PC-3 (cell line): ENCODE measurements at regions not wholly inside any gene's neighbourhood (a gene's known extent, or its start where the extent isn't known, plus 50 kb on each side); places are given as distances from the start of the nearest gene placed in this dataset.

ENCODE experiments used
- ATAC-seq: fragments of 200-7000 bp; cut with Tn5 transposase; 2 replicates; pipeline ENCODE4 v1.9.1; 2020; ENCODE audit warnings: mild to moderate bottlenecking, moderate library complexity
- BruUV-seq: library from RNA; stranded (reverse); fragments of 400-500 nt; replicated peaks from 2 replicates; lab custom pipeline; 2021; lab: Mats Ljungman, UMichigan
- CTCF ChIA-PET: fragments of 300-600 bp; sonication (Branson Sonifier 250); formaldehyde crosslinking; loops from one replicate; lab custom pipeline; 2022; ENCODE audit warnings: antibody characterized with exemption; lab: Charles Lee
- POLR2A ChIA-PET: fragments of 300-600 bp; sonication (Branson Sonifier 250); formaldehyde crosslinking; loops from one replicate; lab custom pipeline; 2022; ENCODE audit warnings: antibody characterized with exemption; ENCODE audit not compliant: unreplicated experiment; lab: Charles Lee
- DNase-seq: peaks from one replicate; pipeline ENCODE4 v3.0.0-alpha.2; 2015
- H2AFZ ChIP-seq: fragments of 300-600 bp; sonication (generic); 2 replicates; pipeline ENCODE4 v1.6.0; 2016; ENCODE audit warnings: antibody characterized with exemption, low read length
- H3F3A ChIP-seq: fragments of 300-600 bp; sonication (generic); one replicate; pipeline ENCODE4 v1.6.0; 2017; ENCODE audit warnings: antibody characterized with exemption, low read length, control low read depth, mild to moderate bottlenecking; ENCODE audit not compliant: unreplicated experiment
- H3K27ac ChIP-seq: fragments of 300-600 bp; sonication (generic); 2 replicates; pipeline ENCODE4 v1.5.1; 2016; ENCODE audit warnings: mild to moderate bottlenecking, low read length
- H3K27me3 ChIP-seq: fragments of 300-600 bp; sonication (generic); 2 replicates; pipeline ENCODE4 v1.6.1; 2016; ENCODE audit warnings: low read length, mixed read lengths
- H3K36me3 ChIP-seq: fragments of 300-600 bp; sonication (generic); 2 replicates; pipeline ENCODE4 v1.6.1; 2016; ENCODE audit warnings: low read depth, mixed run types, low read length, mixed read lengths
- H3K4me1 ChIP-seq: fragments of 300-600 bp; sonication (generic); 2 replicates; pipeline ENCODE4 v1.5.1; 2016; ENCODE audit warnings: low read length; ENCODE audit not compliant: insufficient read depth
- H3K4me2 ChIP-seq: fragments of 300-600 bp; sonication (generic); 2 replicates; pipeline ENCODE4 v1.6.0; 2016; ENCODE audit warnings: low read length
- H3K4me3 ChIP-seq: fragments of 300-600 bp; sonication (generic); 2 replicates; pipeline ENCODE4 v1.5.1; 2016; ENCODE audit warnings: mild to moderate bottlenecking, low read length, mixed read lengths
- H3K79me2 ChIP-seq: fragments of 300-600 bp; sonication (generic); 2 replicates; pipeline ENCODE4 v1.6.1; 2017; ENCODE audit warnings: low read length, mixed read lengths
- H3K9ac ChIP-seq: fragments of 300-600 bp; sonication (generic); 2 replicates; pipeline ENCODE4 v1.6.0; 2016; ENCODE audit warnings: mild to moderate bottlenecking, low read length
- H3K9me2 ChIP-seq: fragments of 300-600 bp; sonication (generic); replicated peaks from 2 replicates; pipeline ENCODE4 v1.6.1; 2016; ENCODE audit warnings: mixed run types, low read length, mixed read lengths
- H3K9me3 ChIP-seq: fragments of 300-600 bp; sonication (generic); 2 replicates; pipeline ENCODE4 v1.6.1; 2016; ENCODE audit warnings: low read length, mixed read lengths
- H4K20me1 ChIP-seq: fragments of 300-600 bp; sonication (generic); 2 replicates; pipeline ENCODE4 v1.6.1; 2016; ENCODE audit warnings: low read length, mixed read lengths
- EZH2 ChIP-seq: fragments of 300-600 bp; sonication (generic); IDR thresholded peaks from one replicate; pipeline ENCODE4 v1.6.1; 2017; ENCODE audit warnings: antibody characterized with exemption, mild to moderate bottlenecking, low read length; ENCODE audit not compliant: unreplicated experiment
- EZH2phosphoT487 ChIP-seq: fragments of 300-600 bp; sonication (generic); IDR thresholded peaks from 2 replicates; pipeline ENCODE4 v1.6.1; 2018; ENCODE audit warnings: mild to moderate bottlenecking, antibody characterized with exemption, low read length, borderline replicate concordance
- intact Hi-C: fragments of 100-400 bp; cut with micrococcal nuclease; formaldehyde crosslinking; loops from 2 replicates; pipeline ENCODE4 v1.9.0; 2023
- TF ChIP-seq, protein P1 (sequence below): fragments of 300-600 bp; sonication (generic); conservative IDR thresholded peaks from 2 replicates; pipeline ENCODE4 v1.5.1; 2017; ENCODE audit warnings: antibody characterized with exemption, low read depth, mild to moderate bottlenecking, low read length

DNA sequence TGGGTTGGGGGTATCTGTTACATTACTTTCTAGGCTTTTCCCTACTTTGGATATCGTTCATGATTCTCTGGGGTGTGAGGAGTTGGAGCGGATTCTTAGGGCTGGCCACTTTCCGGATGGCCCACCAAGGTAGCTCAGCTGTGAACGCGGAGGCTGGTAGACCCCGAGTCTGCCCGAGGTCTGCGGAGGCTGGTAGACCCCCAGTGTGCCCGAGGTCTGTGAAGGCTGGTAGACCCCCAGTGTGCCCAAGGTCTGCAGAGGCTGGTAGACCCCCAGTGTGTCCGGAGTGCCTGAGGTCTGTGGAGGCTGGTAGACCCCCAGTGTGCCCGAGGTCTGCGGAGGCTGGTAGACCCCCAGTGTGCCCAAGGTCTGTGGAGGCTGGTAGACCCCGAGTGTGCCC is 99.2 kb upstream of the ZNF469 start:
- no peaks in the 10 kb centered on the region for H3K9me2 ChIP-seq
- no peak overlapping the region for H3K4me2 ChIP-seq
- no peak overlapping the region for H3K4me3 ChIP-seq
- TF ChIP-seq EZH2 = no peak
- POLR2A ChIA-PET = no interaction called here
- peaks cover 5% of the 10 kb centered on the region; the same call in 1 of the 2 replicates for H3K9me3 ChIP-seq
- H3K79me2 ChIP-seq = no peaks in the 10 kb centered on the region
- H3K27me3 ChIP-seq = no peaks in the 10 kb centered on the region
- intact Hi-C loops = no loop called here
- ATAC-seq = no peak
- H3K4me1 ChIP-seq = no peaks in the 10 kb centered on the region
- no peak overlapping the region for H2AFZ ChIP-seq
- H4K20me1 ChIP-seq = no peaks in the 10 kb centered on the region
- BruUV-seq = no TSS peak
- no peak overlapping the region for H3K9ac ChIP-seq
- H3F3A ChIP-seq = no peaks in the 10 kb centered on the region
- H3K36me3 ChIP-seq = no peaks in the 10 kb centered on the region
- DNase-seq = no peak
- CTCF ChIA-PET = no interaction called here
- H3K27ac ChIP-seq = no peak overlapping the region

DNA sequence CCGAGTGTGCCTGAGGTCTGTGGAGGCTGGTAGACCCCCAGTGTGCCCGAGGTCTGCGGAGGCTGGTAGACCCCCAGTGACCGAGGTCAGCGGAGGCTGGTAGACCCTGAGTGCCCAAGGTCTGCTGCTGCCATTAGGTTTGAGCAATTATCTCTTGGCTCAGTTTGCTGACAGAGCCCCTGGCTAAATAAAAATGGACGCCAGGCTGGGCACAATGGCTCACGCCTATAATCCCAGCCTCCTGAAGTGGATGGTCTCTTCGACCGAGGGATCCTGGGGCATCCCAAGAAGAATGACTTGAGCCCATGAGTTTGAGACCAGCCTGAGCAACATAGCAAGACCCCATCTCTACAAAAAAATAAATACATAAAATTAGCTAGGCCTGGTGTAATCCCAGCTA is 98.7 kb upstream of the ZNF469 start:
- no peak for DNase-seq
- intact Hi-C loops = no loop called here
- TF ChIP-seq, protein P1, sequence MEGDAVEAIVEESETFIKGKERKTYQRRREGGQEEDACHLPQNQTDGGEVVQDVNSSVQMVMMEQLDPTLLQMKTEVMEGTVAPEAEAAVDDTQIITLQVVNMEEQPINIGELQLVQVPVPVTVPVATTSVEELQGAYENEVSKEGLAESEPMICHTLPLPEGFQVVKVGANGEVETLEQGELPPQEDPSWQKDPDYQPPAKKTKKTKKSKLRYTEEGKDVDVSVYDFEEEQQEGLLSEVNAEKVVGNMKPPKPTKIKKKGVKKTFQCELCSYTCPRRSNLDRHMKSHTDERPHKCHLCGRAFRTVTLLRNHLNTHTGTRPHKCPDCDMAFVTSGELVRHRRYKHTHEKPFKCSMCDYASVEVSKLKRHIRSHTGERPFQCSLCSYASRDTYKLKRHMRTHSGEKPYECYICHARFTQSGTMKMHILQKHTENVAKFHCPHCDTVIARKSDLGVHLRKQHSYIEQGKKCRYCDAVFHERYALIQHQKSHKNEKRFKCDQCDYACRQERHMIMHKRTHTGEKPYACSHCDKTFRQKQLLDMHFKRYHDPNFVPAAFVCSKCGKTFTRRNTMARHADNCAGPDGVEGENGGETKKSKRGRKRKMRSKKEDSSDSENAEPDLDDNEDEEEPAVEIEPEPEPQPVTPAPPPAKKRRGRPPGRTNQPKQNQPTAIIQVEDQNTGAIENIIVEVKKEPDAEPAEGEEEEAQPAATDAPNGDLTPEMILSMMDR = no peak
- Histone ChIP-seq H3K27me3 (no peaks in the 10 kb centered on the region), H3K27ac (no peak overlapping the region), H3K9me2 (no peaks in the 10 kb centered on the region), H3K36me3 (no peaks in the 10 kb centered on the region), H3K79me2 (no peaks in the 10 kb centered on the region), H3K4me3 (no peak overlapping the region), H3K9me3 (peaks cover 5% of the 10 kb centered on the region; the same call in 1 of the 2 replicates), H2AFZ (no peak overlapping the region), H3K4me1 (no peaks in the 10 kb centered on the region), H3K4me2 (no peak overlapping the region), H4K20me1 (no peaks in the 10 kb centered on the region), H3K9ac (no peak overlapping the region), H3F3A (no peaks in the 10 kb centered on the region)
- no TSS peak for BruUV-seq
- ChIA-PET CTCF (no interaction called here), POLR2A (no interaction called here)
- no peak for ATAC-seq

DNA sequence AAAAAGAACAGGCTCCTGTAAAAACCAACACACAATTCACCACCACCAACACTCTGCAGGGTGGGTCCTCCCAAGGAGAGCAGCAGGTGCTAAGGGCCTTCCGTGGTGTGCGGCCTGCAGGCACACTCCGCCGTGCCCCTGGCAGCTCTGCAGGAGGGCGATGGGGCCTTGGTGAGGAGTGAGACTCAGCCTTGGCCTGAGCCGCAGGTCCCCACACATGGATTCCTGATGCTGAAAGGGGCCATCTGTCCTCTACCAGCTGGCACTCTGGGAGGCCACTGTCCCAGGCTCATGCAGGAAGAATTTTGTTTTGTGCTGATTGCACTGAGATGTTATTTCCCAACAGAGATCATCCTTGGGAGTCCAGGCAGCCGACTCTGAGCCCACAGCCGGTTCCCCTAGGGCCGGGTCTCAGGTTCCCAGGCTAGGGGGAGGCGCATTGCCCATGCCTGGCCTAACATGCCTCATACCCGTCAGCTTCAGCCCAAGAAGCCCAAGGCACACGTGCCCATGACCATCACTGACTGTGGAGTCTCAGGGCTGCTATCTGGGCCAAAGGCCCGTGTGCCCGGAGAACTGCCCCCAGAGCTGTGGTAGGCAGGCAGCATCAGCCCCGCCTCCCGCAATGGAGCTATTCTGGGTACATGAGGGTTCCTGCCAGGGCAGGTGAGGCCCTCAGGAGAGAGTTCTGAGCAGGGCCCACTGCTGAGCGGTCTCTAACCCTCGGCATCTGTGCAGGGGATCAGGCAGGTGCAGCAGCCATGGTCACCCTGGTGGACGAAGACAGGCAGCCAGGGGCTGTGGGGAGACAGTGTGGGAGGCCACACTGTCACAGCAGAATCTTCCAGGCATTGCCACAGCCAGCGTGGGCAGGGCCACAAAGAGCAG is 97.9 kb upstream of the ZNF469 start:
- Histone ChIP-seq H3K4me1 (no peaks in the 10 kb centered on the region), H2AFZ (no peak overlapping the region), H3K27ac (no peak overlapping the region), H4K20me1 (no peaks in the 10 kb centered on the region), H3K27me3 (no peaks in the 10 kb centered on the region), H3K4me3 (no peak overlapping the region), H3K9ac (no peak overlapping the region), H3K9me3 (peaks cover 5% of the 10 kb centered on the region; the same call in 1 of the 2 replicates), H3F3A (no peaks in the 10 kb centered on the region), H3K9me2 (no peaks in the 10 kb centered on the region), H3K4me2 (no peak overlapping the region), H3K36me3 (no peaks in the 10 kb centered on the region), H3K79me2 (no peaks in the 10 kb centered on the region)
- ATAC-seq (no peak), DNase-seq (no peak)
- TF ChIP-seq EZH2phosphoT487 = no peak
- TF ChIP-seq, protein P1 = no peak
- no peak for TF ChIP-seq EZH2
- POLR2A ChIA-PET = no interaction called here
- no TSS peak for BruUV-seq
- CTCF ChIA-PET = no interaction called here
- intact Hi-C loops = no loop called here
